ENCODE measurements at regions not wholly inside any gene's neighbourhood (a gene's known extent, or its start where the extent isn't known, plus 50 kb on each side); places are given as distances from the start of the nearest gene placed in this dataset.

GRCh38 chr6:73964241-73964854 lies 268.3 kb downstream of the CD109 start:
- TF ChIP-seq, protein P1, sequence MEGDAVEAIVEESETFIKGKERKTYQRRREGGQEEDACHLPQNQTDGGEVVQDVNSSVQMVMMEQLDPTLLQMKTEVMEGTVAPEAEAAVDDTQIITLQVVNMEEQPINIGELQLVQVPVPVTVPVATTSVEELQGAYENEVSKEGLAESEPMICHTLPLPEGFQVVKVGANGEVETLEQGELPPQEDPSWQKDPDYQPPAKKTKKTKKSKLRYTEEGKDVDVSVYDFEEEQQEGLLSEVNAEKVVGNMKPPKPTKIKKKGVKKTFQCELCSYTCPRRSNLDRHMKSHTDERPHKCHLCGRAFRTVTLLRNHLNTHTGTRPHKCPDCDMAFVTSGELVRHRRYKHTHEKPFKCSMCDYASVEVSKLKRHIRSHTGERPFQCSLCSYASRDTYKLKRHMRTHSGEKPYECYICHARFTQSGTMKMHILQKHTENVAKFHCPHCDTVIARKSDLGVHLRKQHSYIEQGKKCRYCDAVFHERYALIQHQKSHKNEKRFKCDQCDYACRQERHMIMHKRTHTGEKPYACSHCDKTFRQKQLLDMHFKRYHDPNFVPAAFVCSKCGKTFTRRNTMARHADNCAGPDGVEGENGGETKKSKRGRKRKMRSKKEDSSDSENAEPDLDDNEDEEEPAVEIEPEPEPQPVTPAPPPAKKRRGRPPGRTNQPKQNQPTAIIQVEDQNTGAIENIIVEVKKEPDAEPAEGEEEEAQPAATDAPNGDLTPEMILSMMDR (IDR thresholded peaks at IDR 0.05) = no peak
- no peak for TF ChIP-seq POLR2A (IDR thresholded peaks at IDR 0.05)
